Uterus (tissue), 3 donors: ENCODE measurements at regions not wholly inside any gene's neighbourhood (a gene's known extent, or its start where the extent isn't known, plus 50 kb on each side); places are given as distances from the start of the nearest gene placed in this dataset.

Experiments used
- DNase-seq, 2 donors: peaks; one replicate each; pipeline ENCODE4 v3.0.0-alpha.2; 2019 to 2020
- H3K27ac ChIP-seq, 2 donors: fragments of 200-600 bp; sonication (generic); 1 replicate in 1 of 2; 2 replicates in 1 of 2; pipeline ENCODE4 v1.5.1; 2016 to 2018
- H3K27me3 ChIP-seq, 2 donors: fragments of 200-600 bp; sonication (generic); one replicate each; pipeline ENCODE4 v1.5.1; 2018 to 2019; ENCODE audit warnings: control low read depth in 1 of 2
- H3K36me3 ChIP-seq, 2 donors: fragments of 200-600 bp; sonication (generic); one replicate each; pipeline ENCODE4 v1.5.1; 2019; ENCODE audit warnings: control low read depth in 1 of 2
- H3K4me1 ChIP-seq, 2 donors: fragments of 200-600 bp; sonication (generic); one replicate each; pipeline ENCODE4 v1.5.1; 2018 to 2019; ENCODE audit warnings: control low read depth in 1 of 2
- H3K4me3 ChIP-seq, 2 donors: fragments of 200-600 bp; sonication (generic); 1 replicate in 1 of 2; 2 replicates in 1 of 2; pipeline ENCODE4 v1.5.1; 2018 to 2019; ENCODE audit warnings: mild to moderate bottlenecking in 1 of 2
- H3K9me3 ChIP-seq, 2 donors: fragments of 200-600 bp; sonication (generic); one replicate each; pipeline ENCODE4 v1.5.1; 2019; ENCODE audit warnings: control low read depth in 1 of 2
- POLR2A ChIP-seq, 2 donors: fragments of 450-650 bp; IDR thresholded peaks; one replicate each; pipeline ENCODE4 v1.6.1; 2016; ENCODE audit warnings: antibody characterized with exemption in 2 of 2, mild to moderate bottlenecking in 1 of 2, moderate library complexity in 1 of 2
- intact Hi-C: fragments of 100-400 bp; cut with DNase I; formaldehyde crosslinking; loops from one replicate; pipeline ENCODE4 v1.15.1; 2023; ENCODE audit warnings: low total_unique reads
- TF ChIP-seq, protein P1 (sequence below), 4 experiments: fragments of 200-600 bp in 2 of 4; fragments of 450-650 bp in 2 of 4; sonication (generic) in 2 of 4; IDR thresholded peaks; one replicate each; pipeline ENCODE4 v1.5.1; 2016 to 2019; ENCODE audit warnings: antibody characterized with exemption in 4 of 4, mild to moderate bottlenecking in 2 of 4, moderate library complexity in 1 of 4
- donor health status: DM: yes; HTN: yes; CAD: no.

DNA sequence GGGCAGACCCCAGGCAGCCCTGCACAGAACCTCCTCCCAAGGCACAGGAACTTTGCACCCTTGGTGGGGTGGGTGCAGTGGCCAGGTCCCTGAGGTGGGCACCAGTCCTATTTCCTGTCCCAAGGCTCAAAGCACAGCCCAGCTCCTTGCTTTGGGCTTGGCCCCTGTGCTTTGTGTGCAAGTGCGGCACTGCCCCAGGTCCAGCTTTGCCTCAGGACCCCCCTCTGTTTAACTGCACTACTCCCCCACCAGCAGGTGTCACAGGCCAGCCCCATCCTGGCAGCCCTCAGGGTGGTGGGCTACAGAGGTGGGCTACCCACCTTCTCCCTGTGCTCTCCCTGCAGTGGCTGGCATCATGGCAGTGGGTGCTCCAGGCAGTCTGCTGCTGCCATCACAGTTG lies 2469.0 kb downstream of the PCDH7 start:
- no peak overlapping the region for H3K27ac ChIP-seq
- H3K9me3 ChIP-seq, result no peaks in the 10 kb centered on the region
- H3K27me3 ChIP-seq, result no peaks in the 10 kb centered on the region
- H3K4me1 ChIP-seq, result no peaks in the 10 kb centered on the region
- intact Hi-C loops, result no loop called here
- no peak for DNase-seq
- TF ChIP-seq, protein P1, sequence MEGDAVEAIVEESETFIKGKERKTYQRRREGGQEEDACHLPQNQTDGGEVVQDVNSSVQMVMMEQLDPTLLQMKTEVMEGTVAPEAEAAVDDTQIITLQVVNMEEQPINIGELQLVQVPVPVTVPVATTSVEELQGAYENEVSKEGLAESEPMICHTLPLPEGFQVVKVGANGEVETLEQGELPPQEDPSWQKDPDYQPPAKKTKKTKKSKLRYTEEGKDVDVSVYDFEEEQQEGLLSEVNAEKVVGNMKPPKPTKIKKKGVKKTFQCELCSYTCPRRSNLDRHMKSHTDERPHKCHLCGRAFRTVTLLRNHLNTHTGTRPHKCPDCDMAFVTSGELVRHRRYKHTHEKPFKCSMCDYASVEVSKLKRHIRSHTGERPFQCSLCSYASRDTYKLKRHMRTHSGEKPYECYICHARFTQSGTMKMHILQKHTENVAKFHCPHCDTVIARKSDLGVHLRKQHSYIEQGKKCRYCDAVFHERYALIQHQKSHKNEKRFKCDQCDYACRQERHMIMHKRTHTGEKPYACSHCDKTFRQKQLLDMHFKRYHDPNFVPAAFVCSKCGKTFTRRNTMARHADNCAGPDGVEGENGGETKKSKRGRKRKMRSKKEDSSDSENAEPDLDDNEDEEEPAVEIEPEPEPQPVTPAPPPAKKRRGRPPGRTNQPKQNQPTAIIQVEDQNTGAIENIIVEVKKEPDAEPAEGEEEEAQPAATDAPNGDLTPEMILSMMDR (IDR thresholded peaks at IDR 0.05), result no peak
- H3K36me3 ChIP-seq, result no peaks in the 10 kb centered on the region
- no peak overlapping the region for H3K4me3 ChIP-seq

DNA sequence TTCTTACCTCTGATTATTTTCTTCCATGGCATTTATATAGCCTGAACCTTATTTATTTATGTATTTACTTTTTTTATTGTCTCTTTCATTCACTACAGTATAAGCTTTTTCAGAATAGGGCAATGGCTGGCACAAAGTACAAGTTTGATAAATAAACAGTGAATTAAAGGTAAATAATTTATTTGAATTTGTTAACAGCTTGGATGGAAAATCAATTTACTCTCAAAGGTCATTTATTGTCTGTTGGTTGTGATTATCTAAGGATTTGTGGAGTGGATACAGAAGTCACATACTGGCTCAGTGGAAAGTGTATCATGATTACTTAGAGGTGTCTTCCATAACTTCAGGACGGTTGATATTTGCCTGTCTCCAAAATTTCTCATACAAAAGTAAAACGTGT lies 2472.9 kb downstream of the PCDH7 start:
- Histone ChIP-seq H3K27ac (no peak overlapping the region), H3K36me3 (no peaks in the 10 kb centered on the region), H3K9me3 (no peaks in the 10 kb centered on the region), H3K27me3 (no peaks in the 10 kb centered on the region), H3K4me1 (no peaks in the 10 kb centered on the region), H3K4me3 (no peak overlapping the region)
- no peak for TF ChIP-seq POLR2A (IDR thresholded peaks at IDR 0.05)
- TF ChIP-seq, protein P1 (IDR thresholded peaks at IDR 0.05), result no peak
- DNase-seq, result no peak
- intact Hi-C loops, result no loop called here

DNA sequence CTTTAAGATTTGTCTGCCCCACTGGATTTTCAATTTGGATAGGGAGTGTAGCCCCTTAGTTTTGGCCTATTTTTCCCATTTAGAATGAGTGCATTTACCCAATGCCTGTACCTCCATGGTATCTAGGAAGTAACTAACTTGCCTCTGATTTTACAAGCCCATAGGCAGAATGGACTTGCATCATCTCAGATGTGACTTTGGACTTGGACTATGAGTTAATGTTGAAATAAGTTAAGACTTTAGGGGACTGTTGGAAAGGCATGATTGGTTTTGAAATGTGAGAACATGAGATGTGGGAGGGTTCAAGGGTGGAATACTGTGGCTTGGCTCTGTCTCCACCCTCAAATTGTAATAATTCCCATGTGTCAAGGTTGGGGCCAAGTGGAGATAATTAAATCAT lies 2480.2 kb downstream of the PCDH7 start:
- H3K27me3 ChIP-seq, result no peaks in the 10 kb centered on the region
- intact Hi-C loops, result no loop called here
- H3K4me3 ChIP-seq, result no peak overlapping the region
- H3K27ac ChIP-seq, result no peak overlapping the region
- no peaks in the 10 kb centered on the region for H3K9me3 ChIP-seq
- no peak for TF ChIP-seq POLR2A (IDR thresholded peaks at IDR 0.05)
- TF ChIP-seq, protein P1 (IDR thresholded peaks at IDR 0.05), result no peak
- no peaks in the 10 kb centered on the region for H3K4me1 ChIP-seq
- DNase-seq, result no peak
- no peaks in the 10 kb centered on the region for H3K36me3 ChIP-seq

DNA sequence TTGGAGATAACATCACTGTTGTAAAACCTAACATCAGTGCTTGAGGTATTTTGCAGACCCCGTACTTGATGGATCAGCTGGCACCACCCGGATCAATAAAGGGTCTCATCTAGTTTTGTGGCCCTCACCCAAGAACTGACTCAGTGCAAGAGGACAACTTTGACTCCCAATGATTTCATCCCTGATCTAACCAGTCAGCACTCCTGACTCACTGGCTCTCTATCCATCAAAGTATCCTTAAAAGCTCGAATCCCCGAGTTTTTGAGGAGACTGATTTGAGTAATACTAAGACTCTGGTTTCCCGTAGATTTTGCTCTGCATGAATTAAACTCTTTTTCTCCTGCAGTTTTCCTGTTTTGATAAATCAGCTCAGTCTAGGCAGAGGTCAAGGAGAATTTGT lies 2498.1 kb downstream of the PCDH7 start:
- DNase-seq, result no peak
- TF ChIP-seq, protein P1 (IDR thresholded peaks at IDR 0.05), result no peak
- no peak for TF ChIP-seq POLR2A (IDR thresholded peaks at IDR 0.05)
- Histone ChIP-seq H3K4me1 (no peaks in the 10 kb centered on the region), H3K9me3 (no peaks in the 10 kb centered on the region), H3K36me3 (no peaks in the 10 kb centered on the region), H3K27ac (no peak overlapping the region), H3K27me3 (no peaks in the 10 kb centered on the region), H3K4me3 (no peak overlapping the region)
- intact Hi-C loops, result no loop called here

DNA sequence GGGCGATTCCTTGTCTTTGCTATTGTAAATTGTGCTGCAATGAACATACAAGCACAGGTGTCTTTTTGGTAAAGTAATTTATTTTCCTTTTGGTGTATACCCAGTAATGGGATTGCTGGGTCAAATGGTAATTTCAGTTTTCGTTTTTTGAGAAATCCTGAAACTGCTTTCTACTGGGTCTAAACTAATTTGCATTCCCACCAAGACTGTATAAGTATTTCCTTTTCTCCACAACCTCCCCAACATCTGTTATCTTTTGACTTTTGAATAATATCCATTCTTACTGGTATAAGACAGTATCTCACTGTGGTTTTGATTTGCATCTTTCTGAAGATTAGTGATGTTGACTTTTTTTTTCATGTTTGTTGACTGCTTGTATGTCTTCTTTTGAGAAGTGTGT lies 2506.0 kb downstream of the PCDH7 start:
- TF ChIP-seq, protein P1 (IDR thresholded peaks at IDR 0.05), result no peak
- no peak for TF ChIP-seq POLR2A (IDR thresholded peaks at IDR 0.05)
- no peaks in the 10 kb centered on the region for H3K36me3 ChIP-seq
- no peaks in the 10 kb centered on the region for H3K9me3 ChIP-seq
- no peaks in the 10 kb centered on the region for H3K27me3 ChIP-seq
- DNase-seq, result no peak
- H3K4me3 ChIP-seq, result no peak overlapping the region
- intact Hi-C loops, result no loop called here
- no peak overlapping the region for H3K27ac ChIP-seq
- no peaks in the 10 kb centered on the region for H3K4me1 ChIP-seq
